NT2/D1 (cell line): ENCODE measurements at regions not wholly inside any gene's neighbourhood (a gene's known extent, or its start where the extent isn't known, plus 50 kb on each side); places are given as distances from the start of the nearest gene placed in this dataset.

Experiments used
- YY1 ChIP-seq: IDR thresholded peaks from 2 replicates; pipeline ENCODE4 v1.6.1; 2011; ENCODE audit not compliant: insufficient read length, insufficient read depth
- ZNF274 ChIP-seq: IDR thresholded peaks from 2 replicates; pipeline ENCODE4 v1.6.1; 2011; ENCODE audit warnings: mild to moderate bottlenecking, low read depth, low read length

DNA sequence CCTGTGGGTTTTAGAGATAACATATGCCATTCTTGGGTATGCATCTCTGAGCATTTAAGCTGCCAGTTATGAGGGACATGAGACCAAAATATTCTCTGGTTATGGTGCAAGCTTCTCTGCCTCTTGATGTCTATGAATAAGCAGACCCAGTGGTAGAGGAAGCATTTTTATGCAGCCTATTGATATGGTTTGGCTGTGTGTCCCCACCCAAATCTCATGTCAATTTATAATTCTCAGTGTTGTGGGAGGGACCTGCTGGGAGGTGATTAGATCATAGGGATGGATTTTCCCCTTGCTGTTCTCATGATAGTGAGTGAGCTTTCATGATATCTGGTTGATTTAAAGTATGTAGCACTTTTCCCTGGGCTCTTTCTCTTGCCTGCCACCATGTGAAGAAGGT is 187.2 kb downstream of the ARHGAP12 start:
- TF ChIP-seq ZNF274, result no peak
- TF ChIP-seq YY1, result no peak
